GM18507 (cell line): ENCODE measurements at regions not wholly inside any gene's neighbourhood (a gene's known extent, or its start where the extent isn't known, plus 50 kb on each side); places are given as distances from the start of the nearest gene placed in this dataset.

Source experiments
- DNase-seq: peaks from one replicate; pipeline ENCODE4 v3.0.0; 2011; ENCODE audit warnings: low read depth; ENCODE audit not compliant: insufficient read length; ENCODE audit errors: extremely low spot score
- FAIRE-seq: peaks from 2 replicates; lab custom pipeline; 2011; peaks lifted over from hg19 to GRCh38; lab: Jason Lieb, UNC

DNA sequence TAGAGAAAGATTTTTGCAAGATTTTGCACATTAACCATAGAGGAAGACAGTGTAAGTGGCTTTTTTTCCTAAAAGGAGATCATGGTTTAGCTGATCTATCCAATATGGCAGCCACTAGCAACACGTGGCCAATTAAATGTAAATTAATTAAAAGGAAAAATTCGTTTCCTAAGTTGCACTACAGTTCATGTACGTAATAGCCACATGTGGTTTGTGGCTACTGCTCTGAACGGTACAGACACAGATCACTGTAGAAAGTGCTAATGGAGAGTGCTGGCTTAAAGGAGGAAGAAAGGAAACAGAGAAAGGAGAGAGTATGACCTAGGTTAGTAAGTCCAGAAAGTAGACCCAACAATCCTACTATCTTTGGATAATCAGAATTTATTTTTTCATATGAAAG is 170.8 kb downstream of the SIPA1L2 start:
- FAIRE-seq: no peak
- DNase-seq: no peak

DNA sequence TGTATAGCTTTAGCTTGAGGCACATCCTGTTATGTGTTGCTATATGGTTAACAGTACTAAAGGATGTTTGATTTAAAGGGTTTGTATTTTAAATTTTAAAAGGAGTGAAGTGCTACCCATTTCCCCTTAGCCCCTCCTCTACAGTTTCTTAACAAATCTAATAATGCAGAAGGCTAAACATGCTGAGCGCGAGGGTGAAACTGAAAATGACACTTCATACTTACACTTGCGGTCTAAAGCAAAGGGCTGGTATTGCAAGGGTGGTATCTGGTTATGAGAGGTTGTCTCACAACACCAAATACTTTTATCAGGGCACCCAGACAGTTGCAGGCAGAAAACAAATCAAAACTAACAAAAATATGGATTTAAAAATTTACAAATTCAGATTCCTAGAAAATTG is 172.3 kb downstream of the SIPA1L2 start:
- FAIRE-seq (peak; percentile 77), DNase-seq (peak; percentile 22)

DNA sequence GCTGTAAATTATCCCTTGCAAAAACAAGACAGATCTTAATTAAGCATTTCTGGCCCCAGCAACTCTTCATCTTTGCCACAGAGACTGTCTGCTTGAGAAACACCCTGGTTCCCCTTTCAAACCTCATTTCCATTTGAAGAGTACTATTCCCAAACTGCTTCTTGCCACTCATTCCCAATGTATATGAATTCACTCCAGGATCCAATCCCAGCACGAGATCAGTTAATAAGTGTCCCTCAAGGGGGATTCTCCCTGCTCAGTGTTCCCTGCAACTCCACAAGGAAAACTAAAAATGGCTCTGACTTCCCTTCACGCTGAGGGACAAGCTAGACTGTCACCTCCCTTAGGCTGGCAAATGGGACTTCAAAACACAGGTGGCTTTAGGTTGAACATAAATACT is 173.2 kb downstream of the SIPA1L2 start:
- DNase-seq (no peak), FAIRE-seq (no peak)

DNA sequence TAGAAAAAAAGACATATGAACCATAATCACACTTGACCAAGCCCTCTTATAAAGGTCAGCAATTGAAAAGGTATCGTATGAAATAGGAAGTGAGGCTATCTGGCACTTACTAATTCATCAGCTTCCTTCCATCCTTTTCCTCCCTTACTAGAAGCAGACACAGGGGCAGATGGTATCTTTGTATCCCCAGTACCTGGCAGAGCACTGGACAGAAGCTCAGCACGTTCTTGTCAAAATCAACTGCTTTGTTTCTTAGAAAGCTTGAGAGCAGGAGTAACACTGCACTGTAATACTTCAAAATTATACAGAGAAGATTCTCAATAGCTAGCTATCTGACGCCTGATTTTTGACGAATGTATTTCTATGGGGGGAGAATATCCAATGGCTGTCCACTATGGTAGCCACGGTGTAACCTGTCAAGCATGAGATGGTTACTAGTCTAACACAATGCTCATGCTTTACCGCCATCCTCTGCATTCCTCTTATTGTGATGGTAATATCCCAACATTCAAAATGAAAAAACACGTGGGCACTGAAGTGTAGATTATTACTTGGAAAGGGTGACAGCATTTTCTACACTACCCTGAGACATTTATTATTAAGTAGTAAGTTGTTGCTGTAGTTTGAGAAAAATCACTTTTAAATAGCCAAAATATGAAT is 175.6 kb downstream of the SIPA1L2 start:
- no peak for DNase-seq
- FAIRE-seq: no peak

- DNase-seq (no peak), FAIRE-seq (no peak)
These were observed 177.0 kb downstream of the SIPA1L2 start for GRCh38 chr1:232452736-232453440.

- DNase-seq: no peak
- FAIRE-seq: peak; percentile 39
These were observed 177.8 kb downstream of the SIPA1L2 start for GRCh38 chr1:232452117-232452516.

DNA sequence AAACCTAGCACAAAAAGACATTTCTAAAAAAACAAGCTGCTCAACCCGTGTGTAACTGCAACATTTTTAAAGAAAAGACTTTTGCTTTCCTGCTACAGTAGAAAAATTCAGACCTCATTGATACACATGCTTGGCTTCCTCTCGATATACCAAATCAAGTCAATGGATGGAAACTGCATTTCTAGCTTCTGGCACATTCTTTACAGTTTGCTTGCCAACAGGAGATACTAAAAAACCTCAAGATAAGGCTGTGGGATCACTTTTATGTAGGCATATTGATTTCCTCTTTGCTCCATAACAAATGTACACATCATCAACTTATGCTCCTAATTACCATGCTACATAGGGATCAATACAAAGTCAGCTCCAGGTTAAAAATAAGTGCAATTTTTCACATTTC is 178.4 kb downstream of the SIPA1L2 start:
- DNase-seq: no peak
- FAIRE-seq: no peak

- no peak for FAIRE-seq
- no peak for DNase-seq
These were observed 179.3 kb downstream of the SIPA1L2 start for GRCh38 chr1:232450615-232451014.

GRCh38 chr1:232447125-232447524 is 182.8 kb downstream of the SIPA1L2 start:
- DNase-seq (no peak), FAIRE-seq (no peak)

DNA sequence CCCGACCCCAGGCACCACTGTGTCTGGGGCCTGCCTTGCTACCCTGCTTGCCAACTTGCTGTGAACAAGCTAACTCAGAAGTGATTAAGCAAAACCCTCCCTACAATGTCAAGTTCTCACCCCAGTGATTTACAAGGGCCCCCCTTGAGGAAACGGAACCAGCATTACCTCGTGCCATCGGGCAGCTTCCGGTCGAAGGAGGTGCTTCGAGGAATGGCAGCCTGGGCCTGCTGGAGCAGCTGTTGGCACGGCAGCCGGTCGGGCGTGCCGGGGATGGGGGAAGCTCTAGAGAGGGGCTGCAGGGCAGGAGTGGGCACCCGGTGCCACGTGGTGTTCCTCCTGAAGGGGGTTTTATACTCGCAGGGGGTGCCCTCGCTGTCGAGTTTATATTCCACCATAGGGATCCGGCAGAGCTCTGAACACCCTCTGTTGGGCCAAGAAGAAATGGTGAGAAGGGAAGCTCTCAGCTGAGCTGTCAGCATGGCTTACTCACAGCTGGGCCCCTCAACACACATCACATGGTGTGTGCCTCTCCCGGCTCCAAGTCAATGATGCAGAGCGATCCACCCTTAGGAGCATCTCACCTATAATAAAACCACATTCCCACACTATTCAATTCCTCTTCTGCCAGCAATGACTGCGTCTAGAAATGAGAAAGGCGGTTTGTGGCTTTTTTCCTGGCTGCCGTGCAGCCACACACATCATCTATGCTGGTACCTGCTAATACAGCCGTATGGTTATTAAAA is 184.4 kb downstream of the SIPA1L2 start:
- DNase-seq: no peak
- no peak for FAIRE-seq

GRCh38 chr1:232443372-232443771 is 186.6 kb downstream of the SIPA1L2 start:
- no peak for FAIRE-seq
- DNase-seq: no peak

DNA sequence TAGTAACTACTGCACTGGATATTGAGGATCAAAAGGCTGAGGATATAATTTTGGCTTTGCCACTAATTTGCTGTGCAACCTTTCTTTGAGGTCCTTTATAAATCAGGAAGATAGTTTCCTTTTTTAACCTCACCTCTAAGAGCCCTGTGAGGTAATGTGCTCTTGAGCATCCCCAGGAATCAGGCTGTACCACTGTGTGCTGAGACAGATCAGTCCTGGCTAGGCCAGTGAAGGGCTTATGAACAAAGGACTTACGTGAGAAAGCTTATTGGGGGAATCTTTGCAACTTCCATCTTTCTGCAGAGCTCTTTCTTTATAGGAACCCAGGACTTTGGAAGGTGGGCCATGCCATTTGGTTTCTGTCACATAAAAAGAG is 188.9 kb downstream of the SIPA1L2 start:
- FAIRE-seq (no peak), DNase-seq (no peak)

- no peak for FAIRE-seq
These were observed 189.5 kb downstream of the SIPA1L2 start for GRCh38 chr1:232440325-232441035.

GRCh38 chr1:232439011-232439410 is 190.9 kb downstream of the SIPA1L2 start:
- DNase-seq (no peak), FAIRE-seq (no peak)

More at GRCh38 chr1:232440325-232441035, 189.5 kb downstream of the SIPA1L2 start:
- DNase-seq: no peak

- DNase-seq (no peak), FAIRE-seq (no peak)
These were observed 191.5 kb downstream of the SIPA1L2 start for GRCh38 chr1:232438476-232438875.

DNA sequence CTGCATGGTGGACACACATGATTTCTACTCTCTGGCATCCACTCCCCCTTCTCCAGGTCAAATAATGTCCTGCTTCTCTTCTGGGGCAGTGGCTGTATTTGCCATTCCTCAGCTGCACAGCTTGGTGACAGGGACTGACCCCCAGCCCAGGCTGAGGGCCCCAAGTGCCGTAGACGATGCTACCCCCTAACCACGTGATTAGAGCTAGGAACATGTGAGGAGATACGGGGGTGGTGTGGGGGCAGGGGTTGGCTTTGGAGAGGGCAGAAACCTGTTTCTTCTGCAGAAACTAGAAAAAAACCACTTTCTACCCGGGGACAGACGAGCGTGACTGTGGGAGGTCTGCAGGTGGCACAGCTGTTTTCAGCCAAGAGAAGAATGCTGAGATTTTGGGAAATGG is 192.4 kb downstream of the SIPA1L2 start:
- FAIRE-seq (no peak), DNase-seq (no peak)

- DNase-seq: no peak
- FAIRE-seq: no peak
These were observed 194.2 kb downstream of the SIPA1L2 start for GRCh38 chr1:232435729-232436128.

- FAIRE-seq (no peak), DNase-seq (no peak)
These were observed 197.6 kb downstream of the SIPA1L2 start for GRCh38 chr1:232432313-232432712.

DNA sequence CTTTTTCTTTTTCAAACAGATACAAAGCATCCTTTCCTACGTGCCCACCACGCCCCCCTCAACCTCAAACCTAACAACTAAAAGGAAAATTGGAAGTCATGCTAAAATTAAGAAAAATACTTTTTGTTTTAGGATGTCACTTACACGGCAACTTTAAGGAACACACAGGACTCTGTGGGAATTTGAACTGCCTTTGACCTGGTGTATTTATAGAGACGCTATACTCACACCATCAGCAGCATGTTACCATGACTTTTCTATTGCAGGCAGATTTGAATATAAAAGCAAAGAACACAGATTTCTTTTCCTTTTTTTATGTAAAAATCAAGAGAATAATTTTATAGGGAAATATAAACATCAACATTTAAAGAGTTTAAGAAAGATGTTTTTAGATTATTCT is 198.2 kb downstream of the SIPA1L2 start:
- FAIRE-seq: no peak

DNA sequence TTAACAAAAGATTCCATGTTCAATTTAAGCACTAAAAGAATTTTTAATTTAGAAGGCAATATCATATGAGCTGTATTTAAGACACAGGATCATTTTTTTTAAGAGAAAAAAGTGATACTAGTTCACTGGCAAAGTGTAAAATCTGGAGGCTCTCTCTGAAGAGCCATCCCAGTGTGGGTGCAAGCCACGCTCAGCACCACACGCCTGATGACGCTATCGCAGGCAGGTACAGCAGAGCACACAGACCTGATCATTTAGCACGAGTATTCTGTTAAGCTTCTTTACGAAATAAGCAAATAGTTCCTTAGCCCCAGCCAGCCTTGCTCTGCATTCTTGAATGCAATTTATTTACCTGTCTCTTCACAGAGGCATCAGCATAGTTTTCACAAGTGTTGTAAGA is 198.6 kb downstream of the SIPA1L2 start:
- FAIRE-seq (no peak), DNase-seq (no peak)

More for the DNA sequence above, 198.2 kb downstream of the SIPA1L2 start:
- DNase-seq: no peak
